Rectal smooth muscle tissue (tissue), 1 donor: ENCODE measurements at regions not wholly inside any gene's neighbourhood (a gene's known extent, or its start where the extent isn't known, plus 50 kb on each side); places are given as distances from the start of the nearest gene placed in this dataset.

Experiments
- H3K27ac ChIP-seq: one replicate; pipeline ENCODE4 v1.7.0; 2013; ENCODE audit warnings: low read depth, low read length, inconsistent platforms
- H3K27me3 ChIP-seq: one replicate; pipeline ENCODE4 v1.7.0; 2013; ENCODE audit warnings: low read length; ENCODE audit not compliant: control insufficient read depth, insufficient read depth
- H3K36me3 ChIP-seq: one replicate; pipeline ENCODE4 v1.7.0; 2013; ENCODE audit warnings: low read length; ENCODE audit not compliant: control insufficient read depth, insufficient read depth
- H3K4me1 ChIP-seq: one replicate; pipeline ENCODE4 v1.7.0; 2013; ENCODE audit warnings: low read length; ENCODE audit not compliant: control insufficient read depth, insufficient read depth
- H3K4me3 ChIP-seq: one replicate; pipeline ENCODE4 v1.7.0; 2013; ENCODE audit warnings: low read length
- H3K9ac ChIP-seq: one replicate; pipeline ENCODE4 v1.7.0; 2013; ENCODE audit warnings: low read length

DNA sequence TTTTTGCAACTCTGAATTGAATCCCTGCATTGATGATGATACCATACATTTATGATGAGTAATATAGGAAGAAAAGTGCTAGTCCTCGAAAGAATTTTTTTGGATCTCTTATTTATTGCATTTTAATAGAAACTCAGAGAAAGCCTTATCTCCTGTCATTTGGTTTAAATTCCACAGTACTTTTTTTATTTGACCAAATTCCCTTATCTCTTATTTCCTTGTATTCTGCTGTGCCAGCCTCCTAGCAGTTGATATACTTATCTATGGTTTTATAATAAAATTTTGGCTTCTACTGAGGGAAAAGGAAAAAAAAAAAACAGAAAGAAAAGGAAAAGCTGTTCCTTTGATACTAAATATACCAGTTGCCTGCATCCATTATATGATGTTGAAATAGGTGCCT, 535.1 kb upstream of the NR2F2 start:
- Histone ChIP-seq H3K27ac (no peak overlapping the region), H3K9ac (no peak overlapping the region), H3K4me3 (no peak overlapping the region), H3K36me3 (no peaks in the 10 kb centered on the region), H3K27me3 (no peaks in the 10 kb centered on the region), H3K4me1 (no peaks in the 10 kb centered on the region)

DNA sequence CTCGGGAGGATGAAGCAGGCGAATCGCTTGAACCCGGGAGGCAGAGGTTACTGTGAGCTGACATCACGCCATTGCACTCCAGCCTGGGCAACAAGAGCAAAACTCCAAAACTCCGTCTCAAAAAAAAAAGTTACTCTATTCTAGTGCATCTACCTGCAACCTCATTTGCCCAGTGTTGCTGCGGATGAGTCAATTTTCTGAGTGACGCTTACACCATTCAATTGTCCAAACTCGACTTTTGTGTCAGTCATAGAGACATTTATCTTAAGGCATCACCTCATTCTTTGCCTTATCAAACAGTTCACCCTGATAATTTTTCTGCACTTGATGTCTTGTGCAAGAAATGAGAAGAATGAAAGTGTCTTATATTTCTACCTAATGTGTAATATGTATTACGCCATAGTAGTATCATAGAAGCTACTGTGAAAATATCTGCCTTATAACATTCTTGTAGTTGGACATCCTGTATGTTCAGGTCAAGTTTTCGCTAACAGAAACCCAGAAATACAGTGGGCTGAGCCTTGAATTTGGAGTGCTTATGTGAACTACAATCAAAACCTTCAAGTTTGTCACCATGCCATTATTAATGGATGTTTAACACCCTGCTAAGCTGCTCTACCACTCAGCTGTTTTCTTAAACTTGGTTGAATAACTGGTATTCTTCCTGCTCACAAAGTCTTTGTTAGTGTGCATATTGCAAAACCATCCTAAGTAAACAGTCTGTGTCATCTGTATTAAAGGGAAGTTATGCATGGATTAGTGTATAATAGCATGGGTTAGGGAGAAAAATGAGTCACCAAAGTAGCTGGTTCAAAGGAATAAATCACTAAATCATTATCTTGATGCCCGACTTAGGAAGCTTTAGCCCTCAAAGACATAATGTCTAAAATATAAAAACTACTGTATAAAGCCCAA, 531.0 kb upstream of the NR2F2 start:
- Histone ChIP-seq H3K27me3 (no peaks in the 10 kb centered on the region), H3K4me3 (no peak overlapping the region), H3K36me3 (no peaks in the 10 kb centered on the region), H3K4me1 (no peaks in the 10 kb centered on the region), H3K9ac (no peak overlapping the region), H3K27ac (no peak overlapping the region)

DNA sequence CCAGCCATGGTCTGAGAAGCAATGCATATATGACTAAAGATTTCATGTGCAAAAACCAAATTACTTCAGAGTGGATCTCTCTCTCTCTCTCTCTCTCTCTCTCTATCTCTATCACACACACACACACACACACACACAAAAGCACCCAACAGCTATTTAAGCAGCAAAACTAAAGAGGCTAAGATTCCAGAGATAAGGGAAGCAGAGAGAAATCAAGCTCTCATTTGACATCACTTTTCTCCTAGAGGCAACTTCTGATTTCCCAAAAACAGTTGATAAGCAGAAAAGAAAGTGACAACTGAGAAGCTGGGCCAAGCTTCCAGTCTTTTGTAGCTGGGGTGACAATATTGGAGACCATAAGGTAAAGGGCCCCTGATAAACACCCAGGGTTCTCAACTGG, 526.0 kb upstream of the NR2F2 start:
- no peaks in the 10 kb centered on the region for H3K4me1 ChIP-seq
- no peaks in the 10 kb centered on the region for H3K27me3 ChIP-seq
- no peaks in the 10 kb centered on the region for H3K36me3 ChIP-seq
- no peak overlapping the region for H3K4me3 ChIP-seq
- no peak overlapping the region for H3K9ac ChIP-seq
- no peak overlapping the region for H3K27ac ChIP-seq

DNA sequence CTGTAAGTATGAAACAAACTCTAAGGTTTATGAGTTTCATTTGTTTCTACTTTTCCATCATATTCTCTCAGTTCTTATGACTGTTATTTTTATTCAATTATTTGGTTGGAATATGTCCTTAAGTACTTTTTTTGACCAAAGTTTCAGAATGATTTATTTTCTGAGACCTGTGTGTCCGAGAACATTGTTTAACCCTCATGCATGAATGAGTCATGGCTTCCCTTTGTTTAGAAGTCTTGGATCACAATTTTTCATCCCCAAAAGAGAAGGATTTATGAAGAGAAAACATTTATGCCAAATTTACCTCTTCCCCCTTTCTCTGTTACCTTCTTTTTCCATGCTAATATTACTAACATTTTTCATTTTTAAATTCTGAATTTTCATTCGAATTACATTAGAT, 518.0 kb upstream of the NR2F2 start:
- Histone ChIP-seq H3K4me1 (no peaks in the 10 kb centered on the region), H3K27ac (no peak overlapping the region), H3K36me3 (no peaks in the 10 kb centered on the region), H3K4me3 (no peak overlapping the region), H3K27me3 (no peaks in the 10 kb centered on the region), H3K9ac (no peak overlapping the region)

DNA sequence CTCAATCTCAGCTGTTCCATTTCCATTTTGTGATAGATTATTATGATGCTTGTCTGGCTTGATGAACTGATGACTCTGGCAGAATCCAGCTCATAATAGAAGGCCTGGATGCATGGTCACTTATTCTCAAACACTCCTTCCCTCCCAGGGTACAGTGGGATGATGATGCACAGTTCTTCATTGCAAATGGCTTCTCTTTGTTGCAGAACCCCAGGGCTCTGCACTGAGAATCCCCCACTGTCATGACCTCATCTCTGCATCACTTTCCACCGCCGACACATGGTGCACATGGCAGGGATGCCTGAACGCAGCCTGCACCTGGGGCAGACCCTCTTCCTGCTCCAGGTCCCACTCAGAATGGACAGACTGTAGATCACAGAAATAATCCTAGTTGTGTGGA, 515.6 kb upstream of the NR2F2 start:
- Histone ChIP-seq H3K9ac (no peak overlapping the region), H3K36me3 (no peaks in the 10 kb centered on the region), H3K27ac (no peak overlapping the region), H3K27me3 (no peaks in the 10 kb centered on the region), H3K4me1 (no peaks in the 10 kb centered on the region), H3K4me3 (no peak overlapping the region)

DNA sequence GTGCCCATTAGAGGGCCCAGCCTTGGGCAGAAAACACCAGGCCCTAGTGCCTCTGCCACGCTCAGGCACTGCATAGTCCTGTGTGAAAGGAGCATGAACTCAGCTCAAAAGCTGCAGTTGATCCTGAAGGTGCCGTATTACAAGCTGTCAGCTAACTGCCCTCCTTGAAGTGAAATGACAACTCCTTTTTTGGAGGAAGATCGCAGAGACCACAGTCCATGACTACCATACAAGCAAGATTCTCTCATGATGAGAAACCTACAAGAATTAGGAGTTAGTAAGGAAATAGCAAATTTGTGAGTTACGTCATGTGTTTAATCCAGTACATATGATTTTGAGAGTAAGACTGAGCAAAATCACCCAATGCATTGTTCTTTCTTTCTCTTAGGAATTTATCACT, 513.9 kb upstream of the NR2F2 start:
- Histone ChIP-seq H3K36me3 (no peaks in the 10 kb centered on the region), H3K27me3 (no peaks in the 10 kb centered on the region), H3K4me1 (no peaks in the 10 kb centered on the region), H3K4me3 (no peak overlapping the region), H3K27ac (no peak overlapping the region), H3K9ac (no peak overlapping the region)

- no peaks in the 10 kb centered on the region for H3K36me3 ChIP-seq
- H3K4me1 ChIP-seq, result no peaks in the 10 kb centered on the region
- H3K27ac ChIP-seq, result no peak overlapping the region
- no peak overlapping the region for H3K4me3 ChIP-seq
- no peak overlapping the region for H3K9ac ChIP-seq
- no peaks in the 10 kb centered on the region for H3K27me3 ChIP-seq
Observed at GRCh38 chr15:95822961-95823360, 507.5 kb upstream of the NR2F2 start.

- H3K36me3 ChIP-seq, result no peaks in the 10 kb centered on the region
- H3K4me1 ChIP-seq, result no peaks in the 10 kb centered on the region
- H3K9ac ChIP-seq, result no peak overlapping the region
- no peak overlapping the region for H3K27ac ChIP-seq
- H3K4me3 ChIP-seq, result no peak overlapping the region
- H3K27me3 ChIP-seq, result no peaks in the 10 kb centered on the region
Observed at GRCh38 chr15:95825208-95825607, 505.3 kb upstream of the NR2F2 start.

GRCh38 chr15:95825671-95826411, 504.7 kb upstream of the NR2F2 start:
- Histone ChIP-seq H3K27ac (no peak overlapping the region), H3K4me3 (no peak overlapping the region), H3K27me3 (no peaks in the 10 kb centered on the region), H3K4me1 (no peaks in the 10 kb centered on the region), H3K9ac (no peak overlapping the region), H3K36me3 (no peaks in the 10 kb centered on the region)

DNA sequence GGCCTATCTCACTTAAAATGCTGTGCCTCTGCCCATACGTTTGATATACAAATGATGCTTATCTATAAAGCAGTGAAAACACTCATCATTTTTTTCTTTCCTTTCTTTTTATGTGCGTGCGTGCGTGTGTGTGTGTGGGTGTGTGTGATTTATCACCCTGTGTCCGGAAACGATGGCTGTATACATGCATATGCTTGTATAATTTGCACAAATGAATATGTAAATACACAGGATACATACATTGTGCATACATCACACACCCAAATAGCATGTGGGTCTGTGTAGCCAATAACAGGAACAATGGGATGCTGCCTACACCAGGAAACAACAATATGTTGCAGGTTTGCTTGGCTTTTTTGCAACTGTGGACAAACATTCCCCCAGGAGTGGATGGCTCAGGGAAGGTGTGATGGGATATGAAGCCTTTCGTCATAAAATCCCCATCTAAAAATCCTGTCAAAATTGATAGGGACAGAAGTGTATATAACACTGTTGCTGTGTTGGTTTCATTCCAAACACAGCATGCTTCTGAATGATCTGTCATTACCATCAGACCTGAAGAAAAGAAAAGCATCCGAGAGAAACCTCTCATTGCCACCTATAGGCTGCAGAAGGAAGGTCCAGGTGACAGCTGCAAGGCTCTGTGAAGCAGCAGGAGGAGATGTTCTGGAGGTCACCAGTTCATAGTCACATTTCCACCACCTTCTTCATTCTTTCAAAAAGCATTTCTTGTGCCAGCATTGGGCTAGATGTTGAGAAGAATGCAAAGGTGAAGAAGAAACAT, 503.9 kb upstream of the NR2F2 start:
- Histone ChIP-seq H3K4me3 (no peak overlapping the region), H3K27ac (no peak overlapping the region), H3K4me1 (no peaks in the 10 kb centered on the region), H3K36me3 (no peaks in the 10 kb centered on the region), H3K9ac (no peak overlapping the region), H3K27me3 (no peaks in the 10 kb centered on the region)

- Histone ChIP-seq H3K27ac (no peak overlapping the region), H3K4me3 (no peak overlapping the region), H3K36me3 (no peaks in the 10 kb centered on the region), H3K4me1 (no peaks in the 10 kb centered on the region), H3K27me3 (no peaks in the 10 kb centered on the region), H3K9ac (no peak overlapping the region)
Observed at GRCh38 chr15:95829062-95829461, 501.4 kb upstream of the NR2F2 start.

DNA sequence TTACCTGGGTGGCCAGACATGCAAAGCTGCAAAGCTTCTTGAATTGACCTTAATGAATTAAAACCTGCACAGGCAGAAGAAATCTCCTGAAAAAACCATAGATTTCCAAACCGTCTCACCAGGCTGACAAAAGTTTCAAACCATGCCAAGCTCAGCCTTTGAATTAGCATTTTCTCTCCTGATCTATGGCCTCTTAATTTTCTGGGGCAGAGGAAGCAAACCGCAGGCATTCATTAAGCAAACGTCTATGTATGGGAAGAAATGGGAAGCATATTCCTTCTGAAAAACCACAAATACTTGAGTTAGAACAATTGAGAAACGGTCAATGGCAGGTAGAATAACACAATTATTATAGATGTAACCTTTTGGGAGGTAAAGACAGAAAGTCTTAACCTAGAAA, 500.2 kb upstream of the NR2F2 start:
- Histone ChIP-seq H3K36me3 (no peaks in the 10 kb centered on the region), H3K4me3 (no peak overlapping the region), H3K27ac (no peak overlapping the region), H3K9ac (no peak overlapping the region), H3K4me1 (no peaks in the 10 kb centered on the region), H3K27me3 (no peaks in the 10 kb centered on the region)
